ENCODE measurements at regions not wholly inside any gene's neighbourhood (a gene's known extent, or its start where the extent isn't known, plus 50 kb on each side); places are given as distances from the start of the nearest gene placed in this dataset.

DNA sequence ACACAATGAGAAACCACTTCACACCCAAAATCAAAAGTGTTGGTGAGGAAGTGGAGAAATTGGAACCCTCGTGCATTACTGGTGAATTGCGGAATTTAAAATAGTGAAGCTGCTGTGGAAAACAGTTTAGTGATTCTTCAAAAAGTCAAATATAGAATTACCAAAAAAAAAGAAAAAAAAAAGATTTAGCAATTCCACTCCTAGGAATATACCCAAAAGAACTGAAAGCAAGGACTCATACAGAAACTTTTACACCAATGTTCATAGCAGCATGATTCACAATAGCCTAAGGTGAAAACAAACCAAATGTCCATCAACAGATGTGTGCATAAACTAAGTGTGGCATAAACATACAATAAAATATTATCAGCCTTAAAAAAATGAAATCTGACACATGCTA, 364.3 kb upstream of the FAM241A start:
- Mint-ChIP-seq H3K27me3 (ENCODE audit: low read depth) (peaks cover 14% of the 10 kb centered on the region), H3K4me3 (ENCODE audit: unreplicated experiment) (no peak overlapping the region), H3K36me3 (ENCODE audit: low read depth) (no peaks in the 10 kb centered on the region), H3K27ac (ENCODE audit: unreplicated experiment) (no peak overlapping the region), H3K9me3 (ENCODE audit: low read depth) (no peaks in the 10 kb centered on the region), H3K4me1 (ENCODE audit: low read depth) (no peaks in the 10 kb centered on the region)
- no peak for DNase-seq (ENCODE audit: low spot score)
- TF ChIP-seq, protein P1, sequence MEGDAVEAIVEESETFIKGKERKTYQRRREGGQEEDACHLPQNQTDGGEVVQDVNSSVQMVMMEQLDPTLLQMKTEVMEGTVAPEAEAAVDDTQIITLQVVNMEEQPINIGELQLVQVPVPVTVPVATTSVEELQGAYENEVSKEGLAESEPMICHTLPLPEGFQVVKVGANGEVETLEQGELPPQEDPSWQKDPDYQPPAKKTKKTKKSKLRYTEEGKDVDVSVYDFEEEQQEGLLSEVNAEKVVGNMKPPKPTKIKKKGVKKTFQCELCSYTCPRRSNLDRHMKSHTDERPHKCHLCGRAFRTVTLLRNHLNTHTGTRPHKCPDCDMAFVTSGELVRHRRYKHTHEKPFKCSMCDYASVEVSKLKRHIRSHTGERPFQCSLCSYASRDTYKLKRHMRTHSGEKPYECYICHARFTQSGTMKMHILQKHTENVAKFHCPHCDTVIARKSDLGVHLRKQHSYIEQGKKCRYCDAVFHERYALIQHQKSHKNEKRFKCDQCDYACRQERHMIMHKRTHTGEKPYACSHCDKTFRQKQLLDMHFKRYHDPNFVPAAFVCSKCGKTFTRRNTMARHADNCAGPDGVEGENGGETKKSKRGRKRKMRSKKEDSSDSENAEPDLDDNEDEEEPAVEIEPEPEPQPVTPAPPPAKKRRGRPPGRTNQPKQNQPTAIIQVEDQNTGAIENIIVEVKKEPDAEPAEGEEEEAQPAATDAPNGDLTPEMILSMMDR (IDR thresholded peaks at IDR 0.05): no peak

DNA sequence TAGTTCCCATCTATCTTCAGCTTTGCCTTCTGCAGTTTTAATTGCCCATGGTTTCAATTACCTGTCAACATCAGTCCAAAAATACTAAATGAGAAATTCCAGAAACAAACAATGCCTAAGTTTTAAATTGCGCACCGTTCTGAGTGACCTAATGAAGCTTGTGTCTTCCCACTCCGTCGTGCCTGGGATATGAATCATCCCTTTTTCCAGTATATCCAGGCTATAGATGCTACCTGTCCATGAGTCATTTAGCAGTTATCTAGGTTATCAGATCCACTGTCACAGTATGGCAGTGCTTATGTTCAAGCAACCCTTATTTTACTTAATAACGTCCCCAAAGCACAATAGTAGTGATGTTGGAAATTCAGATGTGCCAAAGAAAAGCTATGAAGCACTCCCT, 363.6 kb upstream of the FAM241A start:
- TF ChIP-seq, protein P1 (IDR thresholded peaks at IDR 0.05): no peak
- H3K4me3 Mint-ChIP-seq (ENCODE audit: unreplicated experiment): no peak overlapping the region
- peaks cover 17% of the 10 kb centered on the region for H3K27me3 Mint-ChIP-seq (ENCODE audit: low read depth)
- no peaks in the 10 kb centered on the region for H3K9me3 Mint-ChIP-seq (ENCODE audit: low read depth)
- H3K36me3 Mint-ChIP-seq (ENCODE audit: low read depth): no peaks in the 10 kb centered on the region
- H3K4me1 Mint-ChIP-seq (ENCODE audit: low read depth): no peaks in the 10 kb centered on the region
- no peak overlapping the region for H3K27ac Mint-ChIP-seq (ENCODE audit: unreplicated experiment)
- DNase-seq (ENCODE audit: low spot score): no peak

DNA sequence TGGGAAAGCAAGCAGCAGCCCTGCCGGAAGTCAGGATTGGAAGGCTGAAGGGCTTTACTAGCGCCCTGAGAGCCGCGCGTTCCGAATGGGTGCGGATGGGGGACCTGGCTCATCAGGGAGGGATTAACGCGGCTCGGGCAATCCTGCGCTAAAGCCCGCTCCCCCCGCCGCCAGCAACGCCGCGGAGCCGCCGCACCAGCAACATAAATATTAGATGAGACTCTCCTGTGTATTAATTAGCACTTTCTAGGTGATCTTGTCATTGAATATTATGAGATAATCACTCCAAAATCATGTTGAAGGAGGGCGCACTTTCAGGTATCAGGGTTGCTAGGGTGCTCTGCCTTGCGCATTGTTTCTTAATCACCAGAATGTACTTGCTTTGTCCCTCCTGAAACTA, 357.2 kb upstream of the FAM241A start:
- Mint-ChIP-seq H3K9me3 (ENCODE audit: low read depth) (no peaks in the 10 kb centered on the region), H3K4me1 (ENCODE audit: low read depth) (no peaks in the 10 kb centered on the region), H3K36me3 (ENCODE audit: low read depth) (no peaks in the 10 kb centered on the region), H3K27me3 (ENCODE audit: low read depth) (peaks cover 32% of the 10 kb centered on the region), H3K27ac (ENCODE audit: unreplicated experiment) (no peak overlapping the region), H3K4me3 (ENCODE audit: unreplicated experiment) (no peak overlapping the region)
- TF ChIP-seq, protein P1 (IDR thresholded peaks at IDR 0.05): no peak
- DNase-seq (ENCODE audit: low spot score): no peak

DNA sequence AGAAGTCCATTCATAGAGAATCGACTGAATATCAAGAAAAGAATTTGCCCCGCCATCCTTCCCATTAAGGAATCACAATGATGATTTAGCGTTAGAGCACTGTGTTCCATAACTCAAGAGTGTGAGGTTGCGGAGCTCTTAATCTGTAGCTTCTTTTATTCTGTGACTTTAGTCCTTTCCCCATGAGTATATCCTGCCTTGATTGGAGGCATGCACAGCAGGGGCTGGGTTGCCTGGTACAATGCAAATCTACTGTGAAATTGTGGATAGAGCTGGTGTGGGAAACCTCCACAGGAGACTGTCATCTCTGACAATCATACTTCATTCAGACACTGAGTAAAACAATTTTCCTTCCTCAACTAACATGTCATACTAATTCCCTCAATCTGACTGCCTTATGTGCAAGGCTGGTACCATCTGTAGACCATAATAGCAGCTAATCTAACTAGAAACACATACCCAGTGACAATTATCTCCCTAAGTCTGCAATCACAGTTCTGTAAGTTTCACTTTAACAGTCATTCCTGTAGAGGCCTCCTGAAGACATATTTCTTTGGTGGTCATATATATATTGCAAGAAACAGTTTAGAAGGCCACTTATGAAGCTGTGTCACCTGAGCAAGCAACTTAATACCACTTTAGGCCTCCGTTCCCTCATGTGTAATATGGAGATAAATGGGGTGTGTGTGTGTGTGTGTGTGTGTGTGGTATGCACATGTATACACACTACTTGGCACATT, 355.2 kb upstream of the FAM241A start:
- peaks cover 28% of the 10 kb centered on the region for H3K27me3 Mint-ChIP-seq (ENCODE audit: low read depth)
- no peak for DNase-seq (ENCODE audit: low spot score)
- no peak overlapping the region for H3K27ac Mint-ChIP-seq (ENCODE audit: unreplicated experiment)
- no peaks in the 10 kb centered on the region for H3K36me3 Mint-ChIP-seq (ENCODE audit: low read depth)
- no peak overlapping the region for H3K4me3 Mint-ChIP-seq (ENCODE audit: unreplicated experiment)
- H3K9me3 Mint-ChIP-seq (ENCODE audit: low read depth): no peaks in the 10 kb centered on the region
- TF ChIP-seq, protein P1 (IDR thresholded peaks at IDR 0.05): no peak
- H3K4me1 Mint-ChIP-seq (ENCODE audit: low read depth): no peaks in the 10 kb centered on the region

DNA sequence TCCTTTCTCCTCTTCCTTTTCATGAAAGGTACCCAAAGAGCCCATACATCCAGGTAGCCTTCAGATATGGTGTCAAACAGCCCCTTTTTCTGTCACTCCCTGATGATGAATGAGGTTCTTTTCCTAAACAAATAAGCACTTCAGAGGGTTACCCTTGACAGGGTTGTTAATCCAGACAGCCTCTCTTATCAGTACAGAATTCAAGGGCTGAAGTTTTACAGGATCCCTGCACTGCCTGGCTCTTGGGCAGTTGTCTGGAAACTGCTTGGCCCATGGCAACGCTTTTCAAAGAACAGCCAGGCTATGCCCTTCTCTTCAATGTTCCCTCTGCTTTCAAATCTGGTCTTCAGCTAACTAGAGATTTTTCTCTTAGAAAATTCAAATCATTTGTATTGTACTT, 352.6 kb upstream of the FAM241A start:
- Mint-ChIP-seq H3K4me3 (ENCODE audit: unreplicated experiment) (no peak overlapping the region), H3K27ac (ENCODE audit: unreplicated experiment) (no peak overlapping the region), H3K9me3 (ENCODE audit: low read depth) (no peaks in the 10 kb centered on the region), H3K4me1 (ENCODE audit: low read depth) (no peaks in the 10 kb centered on the region), H3K27me3 (ENCODE audit: low read depth) (peaks cover 19% of the 10 kb centered on the region), H3K36me3 (ENCODE audit: low read depth) (no peaks in the 10 kb centered on the region)
- DNase-seq (ENCODE audit: low spot score): no peak
- TF ChIP-seq, protein P1 (IDR thresholded peaks at IDR 0.05): no peak
